ENCODE measurements at regions not wholly inside any gene's neighbourhood (a gene's known extent, or its start where the extent isn't known, plus 50 kb on each side); places are given as distances from the start of the nearest gene placed in this dataset.

DNA sequence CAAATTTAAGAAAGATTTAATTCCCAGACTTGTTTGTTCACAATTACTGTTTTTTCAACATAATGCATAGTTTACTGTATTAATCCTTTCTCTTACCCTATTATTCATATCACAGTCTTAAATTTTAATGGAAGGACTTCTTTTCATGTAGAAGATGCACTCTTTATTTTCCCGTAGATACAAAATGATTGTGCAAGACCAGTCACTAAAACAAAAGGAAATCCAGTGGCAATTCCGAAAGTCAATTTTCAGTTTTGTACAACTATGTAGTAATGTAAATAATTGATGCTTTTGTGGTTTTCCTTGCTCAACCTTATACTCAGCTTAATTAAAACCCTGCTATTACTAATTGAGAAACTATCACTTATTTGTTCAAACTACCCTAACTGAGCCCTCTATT, 361.5 kb upstream of the PTCHD4 start:
- TF ChIP-seq, protein P1, sequence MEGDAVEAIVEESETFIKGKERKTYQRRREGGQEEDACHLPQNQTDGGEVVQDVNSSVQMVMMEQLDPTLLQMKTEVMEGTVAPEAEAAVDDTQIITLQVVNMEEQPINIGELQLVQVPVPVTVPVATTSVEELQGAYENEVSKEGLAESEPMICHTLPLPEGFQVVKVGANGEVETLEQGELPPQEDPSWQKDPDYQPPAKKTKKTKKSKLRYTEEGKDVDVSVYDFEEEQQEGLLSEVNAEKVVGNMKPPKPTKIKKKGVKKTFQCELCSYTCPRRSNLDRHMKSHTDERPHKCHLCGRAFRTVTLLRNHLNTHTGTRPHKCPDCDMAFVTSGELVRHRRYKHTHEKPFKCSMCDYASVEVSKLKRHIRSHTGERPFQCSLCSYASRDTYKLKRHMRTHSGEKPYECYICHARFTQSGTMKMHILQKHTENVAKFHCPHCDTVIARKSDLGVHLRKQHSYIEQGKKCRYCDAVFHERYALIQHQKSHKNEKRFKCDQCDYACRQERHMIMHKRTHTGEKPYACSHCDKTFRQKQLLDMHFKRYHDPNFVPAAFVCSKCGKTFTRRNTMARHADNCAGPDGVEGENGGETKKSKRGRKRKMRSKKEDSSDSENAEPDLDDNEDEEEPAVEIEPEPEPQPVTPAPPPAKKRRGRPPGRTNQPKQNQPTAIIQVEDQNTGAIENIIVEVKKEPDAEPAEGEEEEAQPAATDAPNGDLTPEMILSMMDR (conservative IDR thresholded peaks at IDR 0.05), result no peak
- TF ChIP-seq ZFX (IDR thresholded peaks at IDR 0.05), result no peak
- H3K27ac ChIP-seq, result no peak overlapping the region

GRCh38 chr6:48472091-48472490, 361.1 kb upstream of the PTCHD4 start:
- TF ChIP-seq ZFX (IDR thresholded peaks at IDR 0.05), result no peak
- TF ChIP-seq, protein P1 (conservative IDR thresholded peaks at IDR 0.05), result no peak
- no peak overlapping the region for H3K27ac ChIP-seq

DNA sequence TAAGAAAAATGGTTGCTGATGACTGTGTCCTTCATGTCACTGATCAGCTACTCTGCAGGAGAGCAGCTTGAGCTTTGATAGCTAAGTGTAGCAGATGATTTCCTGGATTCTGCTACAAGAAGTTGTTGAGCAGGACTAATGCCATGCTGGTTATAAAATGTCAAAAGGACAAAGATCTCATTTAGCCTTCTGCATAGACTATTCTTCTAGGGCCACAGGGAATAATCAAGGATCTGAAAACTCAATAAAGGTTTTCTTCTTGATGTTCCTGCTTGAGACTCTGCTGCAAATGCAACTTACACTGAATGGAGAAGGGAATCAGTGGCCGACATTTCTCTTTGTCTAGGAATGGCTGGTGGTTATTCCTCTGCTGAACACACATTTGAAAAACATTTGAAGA, 360.3 kb upstream of the PTCHD4 start:
- H3K27ac ChIP-seq, result no peak overlapping the region
- TF ChIP-seq ZFX (IDR thresholded peaks at IDR 0.05), result no peak
- TF ChIP-seq, protein P1 (conservative IDR thresholded peaks at IDR 0.05), result no peak

DNA sequence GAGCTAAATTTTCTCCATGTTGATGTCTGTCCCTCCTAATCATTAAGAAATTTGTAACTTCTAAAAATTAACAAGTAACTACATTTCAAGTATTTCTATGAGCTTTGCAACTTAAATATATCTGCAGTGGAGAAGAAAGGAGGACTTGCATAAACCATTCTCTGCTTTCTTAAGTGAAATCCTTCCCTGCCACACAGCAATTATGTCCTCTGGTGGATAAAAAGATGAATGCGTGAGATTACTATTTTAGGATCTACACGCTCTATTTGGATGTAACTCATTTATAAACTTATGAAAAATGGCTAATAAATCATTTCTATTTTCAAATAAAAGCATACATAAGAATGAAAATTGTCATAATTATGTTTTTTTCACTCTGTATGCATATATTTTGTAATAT, 338.0 kb upstream of the PTCHD4 start:
- no peak for TF ChIP-seq ZFX (IDR thresholded peaks at IDR 0.05)
- TF ChIP-seq, protein P1 (conservative IDR thresholded peaks at IDR 0.05), result peak; percentile 42
- no peak overlapping the region for H3K27ac ChIP-seq

DNA sequence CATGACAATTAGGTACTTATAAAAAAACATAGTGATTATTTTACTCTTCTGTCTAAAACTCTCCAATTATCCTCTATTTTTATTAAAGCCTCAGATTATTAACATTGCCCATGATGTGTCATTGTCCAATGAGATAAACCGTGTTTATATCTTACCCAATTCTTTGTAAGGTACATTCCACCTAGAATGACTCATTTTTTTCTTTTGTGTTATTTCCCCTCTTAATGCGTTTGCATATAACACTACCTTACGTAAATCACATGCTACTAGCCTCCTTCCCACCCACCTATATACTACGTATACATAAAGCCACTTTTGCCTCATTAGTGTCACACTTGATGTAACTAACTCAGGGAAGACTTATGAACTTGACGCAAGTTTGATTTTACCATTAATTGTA, 336.3 kb upstream of the PTCHD4 start:
- H3K27ac ChIP-seq, result no peak overlapping the region
- no peak for TF ChIP-seq ZFX (IDR thresholded peaks at IDR 0.05)
- TF ChIP-seq, protein P1 (conservative IDR thresholded peaks at IDR 0.05), result no peak

GRCh38 chr6:48429610-48430009, 318.6 kb upstream of the PTCHD4 start:
- no peak for TF ChIP-seq ZFX (IDR thresholded peaks at IDR 0.05)
- TF ChIP-seq, protein P1 (conservative IDR thresholded peaks at IDR 0.05), result no peak

GRCh38 chr6:48429021-48429420, 318.0 kb upstream of the PTCHD4 start:
- H3K27ac ChIP-seq, result no peak overlapping the region
- no peak for TF ChIP-seq ZFX (IDR thresholded peaks at IDR 0.05)
- TF ChIP-seq, protein P1 (conservative IDR thresholded peaks at IDR 0.05), result no peak

More at GRCh38 chr6:48429610-48430009, 318.6 kb upstream of the PTCHD4 start:
- H3K27ac ChIP-seq, result no peak overlapping the region

Data from C4-2B (cell line).